Right cardiac atrium (tissue), 5 donors: ENCODE measurements at regions not wholly inside any gene's neighbourhood (a gene's known extent, or its start where the extent isn't known, plus 50 kb on each side); places are given as distances from the start of the nearest gene placed in this dataset.

Source experiments
- ATAC-seq, 2 donors: fragments of 200-7000 bp; cut with Tn5 transposase; one replicate each; pipeline versions ENCODE4 v1.8.0 to v1.9.1; 2020; ENCODE audit warnings: moderate library complexity in 2 of 2, mild to moderate bottlenecking in 1 of 2
- DNase-seq, 3 donors: peaks; one replicate each; pipeline ENCODE4 v3.0.0-alpha.2; 2020
- H3K27ac ChIP-seq: one replicate; pipeline ENCODE4 v1.5.1; 2013; ENCODE audit warnings: mild to moderate bottlenecking, low read length, control low read depth, moderate library complexity
- H3K27me3 ChIP-seq: one replicate; pipeline ENCODE4 v1.6.1; 2013; ENCODE audit not compliant: control insufficient read depth, insufficient read depth
- H3K4me1 ChIP-seq: one replicate; pipeline ENCODE4 v1.6.1; 2013; ENCODE audit warnings: low read length; ENCODE audit not compliant: control insufficient read depth, insufficient read depth
- H3K4me3 ChIP-seq: one replicate; pipeline ENCODE4 v1.5.1; 2013; ENCODE audit warnings: low read length, control low read depth
- H3K9me3 ChIP-seq: one replicate; pipeline ENCODE4 v1.6.1; 2013; ENCODE audit warnings: low read length; ENCODE audit not compliant: control insufficient read depth
- WGBS: extraction: QIAGEN DNeasy Blood & Tissue Kit; methylation state at CpG from one replicate; pipeline ENCODE4 v1.1.7; 2013; 5-methylcytosine and 5-hydroxymethylcytosine counted together
- intact Hi-C, 4 donors: fragments of 100-400 bp; cut with DNase I; formaldehyde crosslinking; loops; one replicate each; pipeline versions ENCODE4 v1.11.0 to v1.14.0; 2022 to 2023
- donor health status: healthy with polysubstance abuse.
- donor health status: DM: no; HTN: yes; CAD: no.
- donor health status: DM: no; HTN: no; CAD: no.
- donor health status: DM: no; HTN: yes; CAD: no; lungs with severe emphysema.
- donor health status: DM: yes; HTN: yes; CAD: no.

GRCh38 chr11:29268733-29269132 lies 748.1 kb downstream of the KCNA4 start:
- H3K4me1 ChIP-seq = no peaks in the 10 kb centered on the region
- H3K27ac ChIP-seq = no peak overlapping the region
- 82% methylated on average over 2 of the region's 2 CpGs for WGBS
- intact Hi-C loops = no loop called here
- H3K4me3 ChIP-seq = no peak overlapping the region
- DNase-seq (no peak), ATAC-seq (no peak)
- no peaks in the 10 kb centered on the region for H3K9me3 ChIP-seq
- H3K27me3 ChIP-seq = no peaks in the 10 kb centered on the region

GRCh38 chr11:29265792-29266191 lies 751.0 kb downstream of the KCNA4 start:
- Histone ChIP-seq H3K27ac (no peak overlapping the region), H3K27me3 (no peaks in the 10 kb centered on the region), H3K9me3 (no peaks in the 10 kb centered on the region), H3K4me3 (no peak overlapping the region), H3K4me1 (no peaks in the 10 kb centered on the region)
- no peak for ATAC-seq
- intact Hi-C loops = no loop called here
- 67% methylated on average over 3 of the region's 3 CpGs for WGBS
- no peak for DNase-seq

- H3K9me3 ChIP-seq = no peaks in the 10 kb centered on the region
- H3K27ac ChIP-seq = no peak overlapping the region
- ATAC-seq = no peak
- H3K4me3 ChIP-seq = no peak overlapping the region
- H3K4me1 ChIP-seq = no peaks in the 10 kb centered on the region
- no peak for DNase-seq
- intact Hi-C loops = no loop called here
- H3K27me3 ChIP-seq = no peaks in the 10 kb centered on the region
Observed at GRCh38 chr11:29265381-29265780, 751.4 kb downstream of the KCNA4 start.

- H3K9me3 ChIP-seq = no peaks in the 10 kb centered on the region
- H3K4me3 ChIP-seq = no peak overlapping the region
- no peaks in the 10 kb centered on the region for H3K4me1 ChIP-seq
- DNase-seq (no peak), ATAC-seq (no peak)
- H3K27ac ChIP-seq = no peak overlapping the region
- intact Hi-C loops = no loop called here
- no peaks in the 10 kb centered on the region for H3K27me3 ChIP-seq
- WGBS = 66% methylated on average over 5 of the region's 5 CpGs
Observed at GRCh38 chr11:29263971-29264682, 752.7 kb downstream of the KCNA4 start.

- ATAC-seq (no peak), DNase-seq (no peak)
- no peaks in the 10 kb centered on the region for H3K27me3 ChIP-seq
- H3K4me1 ChIP-seq = no peaks in the 10 kb centered on the region
- H3K4me3 ChIP-seq = no peak overlapping the region
- intact Hi-C loops = no loop called here
- H3K9me3 ChIP-seq = no peaks in the 10 kb centered on the region
- no peak overlapping the region for H3K27ac ChIP-seq
Observed at GRCh38 chr11:29261831-29262230, 755.0 kb downstream of the KCNA4 start.

GRCh38 chr11:29260939-29261705 lies 755.7 kb downstream of the KCNA4 start:
- intact Hi-C loops = no loop called here
- H3K9me3 ChIP-seq = no peaks in the 10 kb centered on the region
- DNase-seq (no peak), ATAC-seq (no peak)
- 78% methylated on average over 3 of the region's 3 CpGs for WGBS
- H3K27me3 ChIP-seq = no peaks in the 10 kb centered on the region
- H3K27ac ChIP-seq = no peak overlapping the region
- H3K4me3 ChIP-seq = no peak overlapping the region
- no peaks in the 10 kb centered on the region for H3K4me1 ChIP-seq

GRCh38 chr11:29258411-29258810 lies 758.4 kb downstream of the KCNA4 start:
- no peaks in the 10 kb centered on the region for H3K27me3 ChIP-seq
- H3K9me3 ChIP-seq = no peaks in the 10 kb centered on the region
- no peaks in the 10 kb centered on the region for H3K4me1 ChIP-seq
- WGBS = 45% methylated on average over 3 of the region's 3 CpGs
- no peak overlapping the region for H3K27ac ChIP-seq
- ATAC-seq = no peak
- intact Hi-C loops = no loop called here
- DNase-seq = no peak
- no peak overlapping the region for H3K4me3 ChIP-seq

- Histone ChIP-seq H3K4me1 (no peaks in the 10 kb centered on the region), H3K4me3 (no peak overlapping the region), H3K27ac (no peak overlapping the region), H3K27me3 (no peaks in the 10 kb centered on the region), H3K9me3 (peaks cover 2% of the 10 kb centered on the region)
- intact Hi-C loops = no loop called here
- WGBS = 0% methylated on average over 1 of the region's 1 CpG
- no peak for ATAC-seq
- DNase-seq = no peak
Observed at GRCh38 chr11:29256580-29256979, 760.2 kb downstream of the KCNA4 start.

- no peak for ATAC-seq
- intact Hi-C loops = no loop called here
- Histone ChIP-seq H3K4me1 (no peaks in the 10 kb centered on the region), H3K4me3 (no peak overlapping the region), H3K27ac (no peak overlapping the region), H3K27me3 (no peaks in the 10 kb centered on the region), H3K9me3 (peaks cover 2% of the 10 kb centered on the region)
- 86% methylated on average over 2 of the region's 2 CpGs for WGBS
- no peak for DNase-seq
Observed at GRCh38 chr11:29255401-29255800, 761.4 kb downstream of the KCNA4 start.

- Histone ChIP-seq H3K4me3 (no peak overlapping the region), H3K27me3 (no peaks in the 10 kb centered on the region), H3K27ac (no peak overlapping the region), H3K4me1 (no peaks in the 10 kb centered on the region), H3K9me3 (peaks cover 2% of the 10 kb centered on the region)
- no peak for DNase-seq
- intact Hi-C loops = no loop called here
- 66% methylated on average over 4 of the region's 4 CpGs for WGBS
- ATAC-seq = no peak
Observed at GRCh38 chr11:29251738-29252137, 765.1 kb downstream of the KCNA4 start.

- 78% methylated on average over 2 of the region's 2 CpGs for WGBS
Observed at GRCh38 chr11:29249713-29250112, 767.1 kb downstream of the KCNA4 start.

More at GRCh38 chr11:29249713-29250112, 767.1 kb downstream of the KCNA4 start:
- peaks cover 2% of the 10 kb centered on the region for H3K9me3 ChIP-seq
- H3K4me1 ChIP-seq = no peaks in the 10 kb centered on the region
- no peak overlapping the region for H3K27ac ChIP-seq
- no peak for DNase-seq
- H3K4me3 ChIP-seq = no peak overlapping the region
- intact Hi-C loops = no loop called here
- H3K27me3 ChIP-seq = no peaks in the 10 kb centered on the region
- ATAC-seq = no peak
